ENCODE measurements at regions not wholly inside any gene's neighbourhood (a gene's known extent, or its start where the extent isn't known, plus 50 kb on each side); places are given as distances from the start of the nearest gene placed in this dataset.

DNA sequence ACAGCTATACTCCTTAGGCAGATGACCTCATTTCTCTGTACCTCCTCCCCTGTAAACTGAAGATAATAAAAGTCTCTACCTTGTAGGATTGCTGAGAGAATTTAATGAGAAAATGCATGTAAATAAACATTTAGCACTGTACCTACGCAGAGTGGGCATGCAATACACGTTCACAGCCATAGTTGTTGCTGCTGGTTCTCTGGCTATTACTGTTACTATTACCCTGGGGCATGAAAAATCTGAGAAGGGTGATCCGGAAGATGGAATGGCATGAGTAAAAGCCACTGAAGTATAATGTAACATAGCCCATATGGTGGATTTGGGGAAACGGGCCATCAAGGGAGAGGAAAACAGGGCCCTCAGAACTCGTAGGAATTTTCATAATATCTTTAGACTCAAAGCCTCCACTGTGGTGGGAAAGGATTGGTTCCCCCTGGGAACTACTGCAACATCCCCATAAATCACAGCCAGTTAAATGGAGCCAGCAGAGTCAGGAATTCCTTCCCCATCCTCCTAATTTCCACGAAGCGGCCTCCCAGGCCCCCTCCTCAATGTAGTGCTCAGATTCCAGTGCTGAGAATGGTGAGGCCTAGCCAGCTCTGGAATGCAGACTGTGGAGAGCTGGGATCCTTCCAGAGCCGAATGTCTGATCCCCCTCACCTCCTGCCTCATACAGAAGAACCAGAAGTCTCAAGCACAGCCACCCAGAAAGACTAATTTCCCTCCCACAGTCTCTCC lies 205.3 kb downstream of the MN1 start:
- TF ChIP-seq CTCF (IDR thresholded peaks at IDR 0.05; ENCODE audit: low read depth, low read length, missing control alignments): no peak
- no peak for DNase-seq (ENCODE audit: low read depth)

GRCh38 chr22:27597703-27598444 lies 203.7 kb downstream of the MN1 start:
- no peak for TF ChIP-seq CTCF (IDR thresholded peaks at IDR 0.05; ENCODE audit: low read depth, low read length, missing control alignments)
- no peak overlapping the region for H3K4me3 ChIP-seq (ENCODE audit: low read depth, low read length)
- DNase-seq (ENCODE audit: low read depth): no peak

More for the DNA sequence above, 205.3 kb downstream of the MN1 start:
- no peak overlapping the region for H3K4me3 ChIP-seq (ENCODE audit: low read depth, low read length)

DNA sequence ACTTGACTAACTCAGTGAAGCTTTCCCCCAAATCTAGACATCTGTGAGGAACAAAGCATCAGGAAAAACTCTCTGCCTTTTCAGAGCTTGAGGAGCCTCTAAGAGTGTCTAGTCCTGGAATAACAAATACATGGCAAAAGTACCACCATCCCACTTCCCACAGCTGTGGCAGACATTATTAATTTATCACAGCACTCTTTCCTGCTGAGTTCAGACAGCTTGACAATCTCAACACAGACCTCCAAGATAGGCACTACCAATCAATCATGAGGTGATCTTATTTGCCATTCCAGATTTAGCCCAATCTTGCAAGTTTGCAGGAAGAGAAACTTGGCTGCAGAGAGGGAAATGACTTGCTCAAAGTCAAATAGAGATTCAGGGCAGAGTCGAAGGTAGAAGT lies 202.8 kb downstream of the MN1 start:
- H3K4me3 ChIP-seq (ENCODE audit: low read depth, low read length): no peak overlapping the region
- TF ChIP-seq CTCF (IDR thresholded peaks at IDR 0.05; ENCODE audit: low read depth, low read length, missing control alignments): no peak
- no peak for DNase-seq (ENCODE audit: low read depth)

GRCh38 chr22:27601195-27601594 lies 200.4 kb downstream of the MN1 start:
- DNase-seq (ENCODE audit: low read depth): no peak
- TF ChIP-seq CTCF (IDR thresholded peaks at IDR 0.05; ENCODE audit: low read depth, low read length, missing control alignments): no peak
- H3K4me3 ChIP-seq (ENCODE audit: low read depth, low read length): no peak overlapping the region

DNA sequence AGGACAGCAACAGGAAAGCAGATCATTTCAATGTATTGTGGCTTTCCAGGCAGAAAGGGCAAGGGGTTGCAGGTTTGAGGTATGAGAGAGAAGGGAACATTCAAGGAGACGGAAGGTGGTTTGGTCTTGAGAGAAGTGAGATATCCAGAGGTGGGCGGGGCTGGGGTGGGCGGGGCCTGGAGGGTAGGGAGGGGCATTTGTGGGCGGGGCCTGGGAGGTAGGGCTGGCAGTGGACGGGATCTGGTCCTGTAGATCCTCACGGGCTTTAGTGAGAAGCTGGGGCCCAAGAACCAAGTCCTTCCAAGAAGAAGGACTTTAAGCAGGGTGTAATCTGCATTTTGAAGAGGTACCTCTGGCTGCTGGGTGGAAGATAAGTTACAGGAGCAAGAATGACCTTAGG lies 199.2 kb downstream of the MN1 start:
- DNase-seq (ENCODE audit: low read depth): no peak
- TF ChIP-seq CTCF (IDR thresholded peaks at IDR 0.05; ENCODE audit: low read depth, low read length, missing control alignments): no peak
- no peak overlapping the region for H3K4me3 ChIP-seq (ENCODE audit: low read depth, low read length)

- TF ChIP-seq CTCF (IDR thresholded peaks at IDR 0.05; ENCODE audit: low read depth, low read length, missing control alignments): no peak
- no peak for DNase-seq (ENCODE audit: low read depth)
- no peak overlapping the region for H3K4me3 ChIP-seq (ENCODE audit: low read depth, low read length)
Observed at GRCh38 chr22:27603111-27603799, 198.3 kb downstream of the MN1 start.
